IPS-18a (cell line): ENCODE measurements at regions not wholly inside any gene's neighbourhood (a gene's known extent, or its start where the extent isn't known, plus 50 kb on each side); places are given as distances from the start of the nearest gene placed in this dataset.

Experiments used
- H3K27ac ChIP-seq: one replicate; pipeline ENCODE4 v1.5.1; 2013; ENCODE audit warnings: low read length
- H3K27me3 ChIP-seq: one replicate; pipeline ENCODE4 v1.6.1; 2013; ENCODE audit warnings: mild to moderate bottlenecking, low read length; ENCODE audit not compliant: control insufficient read depth, insufficient read depth
- H3K36me3 ChIP-seq: one replicate; pipeline ENCODE4 v1.6.1; 2013; ENCODE audit warnings: low read depth, low read length; ENCODE audit not compliant: control insufficient read depth
- H3K4me1 ChIP-seq: one replicate; pipeline ENCODE4 v1.6.1; 2013; ENCODE audit warnings: low read depth, low read length; ENCODE audit not compliant: control insufficient read depth
- H3K4me3 ChIP-seq: one replicate; pipeline ENCODE4 v1.5.1; 2013; ENCODE audit warnings: low read length
- H3K9ac ChIP-seq: one replicate; pipeline ENCODE4 v1.6.1; 2013; ENCODE audit warnings: mild to moderate bottlenecking, low read length, moderate library complexity
- H3K9me3 ChIP-seq: one replicate; pipeline ENCODE4 v1.6.1; 2013; ENCODE audit warnings: low read depth, low read length; ENCODE audit not compliant: control insufficient read depth

DNA sequence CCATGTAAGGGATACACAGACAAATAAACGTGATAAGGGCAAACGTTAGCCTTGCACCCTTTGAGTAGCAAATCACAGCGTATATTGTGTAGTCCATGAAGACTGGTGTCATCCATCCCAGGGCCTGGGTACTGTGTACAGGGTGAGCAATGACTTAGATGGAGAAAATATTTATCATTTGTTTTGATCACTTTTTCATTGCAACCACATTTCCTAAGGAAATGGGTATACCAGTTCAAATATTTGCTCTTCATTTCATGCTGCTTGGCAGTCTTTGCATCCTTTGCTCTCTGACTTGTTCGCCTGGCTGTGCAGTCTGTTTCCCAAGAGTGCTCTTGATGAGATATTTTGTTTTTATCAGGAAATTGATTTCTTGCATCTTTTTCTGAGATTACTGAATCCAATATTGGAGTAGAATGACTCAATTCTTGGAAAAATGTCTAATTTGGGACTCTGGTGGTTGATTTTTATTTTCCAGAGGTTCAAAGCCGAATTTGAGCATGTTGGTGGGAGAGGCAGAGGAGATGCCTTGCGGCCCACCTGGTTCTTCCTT is 424.6 kb upstream of the SEMA6D start:
- Histone ChIP-seq H3K4me1 (peaks cover 3% of the 10 kb centered on the region), H3K4me3 (no peak overlapping the region), H3K27ac (no peak overlapping the region)

DNA sequence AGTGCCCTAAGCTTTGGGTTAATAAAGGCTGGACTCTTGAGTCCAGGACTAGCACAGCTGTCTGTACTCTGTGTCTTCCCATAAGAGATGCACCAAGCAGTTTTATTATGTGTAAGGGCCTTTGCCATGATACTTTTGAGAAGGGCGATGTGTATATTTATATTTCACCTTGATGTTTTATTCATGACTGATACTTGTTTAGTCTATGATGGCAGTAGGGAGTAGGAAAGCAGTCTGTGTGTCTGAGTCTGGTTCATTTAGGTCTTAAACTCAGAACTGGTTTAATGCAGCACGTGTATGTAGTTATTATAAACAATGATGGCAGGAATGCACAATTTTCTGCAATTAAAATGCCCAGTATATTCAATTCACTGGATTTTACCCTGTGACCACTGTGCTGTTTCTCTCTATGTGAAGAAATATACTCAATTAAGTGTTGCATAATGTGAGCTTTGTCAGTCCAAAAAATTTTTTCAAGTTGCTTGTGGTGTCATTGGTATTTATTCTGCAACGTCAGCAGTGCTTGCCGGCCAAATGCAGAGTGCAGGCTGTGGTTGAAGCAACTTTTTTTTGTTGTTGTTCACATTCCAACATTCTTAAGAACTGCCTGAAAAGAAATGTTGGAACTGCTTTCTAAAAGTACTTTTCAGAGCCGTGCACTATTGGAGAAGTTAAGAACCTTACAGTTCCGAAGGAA is 423.7 kb upstream of the SEMA6D start:
- no peaks in the 10 kb centered on the region for H3K27me3 ChIP-seq
- no peaks in the 10 kb centered on the region for H3K36me3 ChIP-seq
- H3K4me1 ChIP-seq = peaks cover 3% of the 10 kb centered on the region
- no peak overlapping the region for H3K27ac ChIP-seq
- no peak overlapping the region for H3K4me3 ChIP-seq
- no peak overlapping the region for H3K9ac ChIP-seq
- H3K9me3 ChIP-seq = no peaks in the 10 kb centered on the region

More for the DNA sequence above, 424.6 kb upstream of the SEMA6D start:
- H3K9ac ChIP-seq = no peak overlapping the region
- H3K36me3 ChIP-seq = no peaks in the 10 kb centered on the region
- no peaks in the 10 kb centered on the region for H3K9me3 ChIP-seq
- H3K27me3 ChIP-seq = no peaks in the 10 kb centered on the region

DNA sequence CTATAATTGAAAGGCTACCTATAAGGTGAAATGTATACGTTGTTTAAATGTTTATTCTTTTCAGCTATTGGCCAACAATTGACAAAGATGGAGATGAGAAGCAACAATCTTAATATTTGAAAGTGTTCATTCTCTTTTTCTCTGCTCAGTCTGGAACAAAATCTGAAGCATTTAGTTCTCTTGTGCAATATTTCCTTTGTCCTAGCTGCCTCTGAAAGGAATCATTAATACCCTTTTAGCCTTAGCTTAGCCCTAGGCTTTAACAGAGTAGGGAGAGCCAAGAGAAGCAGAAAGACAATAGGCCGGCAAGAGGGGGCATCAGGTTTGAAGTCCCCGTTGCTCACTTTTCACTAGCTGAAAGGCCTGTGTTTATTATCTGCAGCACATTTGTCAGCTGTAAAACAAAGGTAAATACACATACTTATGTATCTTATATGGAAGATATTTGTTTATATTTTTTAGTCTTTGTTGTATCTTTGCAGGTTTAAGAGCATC is 422.5 kb upstream of the SEMA6D start:
- Histone ChIP-seq H3K27ac (no peak overlapping the region), H3K27me3 (no peaks in the 10 kb centered on the region), H3K36me3 (no peaks in the 10 kb centered on the region), H3K9ac (no peak overlapping the region), H3K4me3 (no peak overlapping the region), H3K9me3 (no peaks in the 10 kb centered on the region), H3K4me1 (peaks cover 2% of the 10 kb centered on the region)

GRCh38 chr15:47296881-47297280 is 420.4 kb upstream of the SEMA6D start:
- Histone ChIP-seq H3K27ac (no peak overlapping the region), H3K36me3 (no peaks in the 10 kb centered on the region), H3K4me1 (peaks cover 5% of the 10 kb centered on the region), H3K27me3 (no peaks in the 10 kb centered on the region), H3K9ac (no peak overlapping the region), H3K4me3 (no peak overlapping the region), H3K9me3 (no peaks in the 10 kb centered on the region)

- Histone ChIP-seq H3K4me3 (no peak overlapping the region), H3K27me3 (no peaks in the 10 kb centered on the region), H3K4me1 (peaks cover 5% of the 10 kb centered on the region), H3K36me3 (no peaks in the 10 kb centered on the region), H3K9ac (no peak overlapping the region), H3K27ac (no peak overlapping the region), H3K9me3 (no peaks in the 10 kb centered on the region)
Measured at GRCh38 chr15:47299846-47300434, 417.4 kb upstream of the SEMA6D start.

DNA sequence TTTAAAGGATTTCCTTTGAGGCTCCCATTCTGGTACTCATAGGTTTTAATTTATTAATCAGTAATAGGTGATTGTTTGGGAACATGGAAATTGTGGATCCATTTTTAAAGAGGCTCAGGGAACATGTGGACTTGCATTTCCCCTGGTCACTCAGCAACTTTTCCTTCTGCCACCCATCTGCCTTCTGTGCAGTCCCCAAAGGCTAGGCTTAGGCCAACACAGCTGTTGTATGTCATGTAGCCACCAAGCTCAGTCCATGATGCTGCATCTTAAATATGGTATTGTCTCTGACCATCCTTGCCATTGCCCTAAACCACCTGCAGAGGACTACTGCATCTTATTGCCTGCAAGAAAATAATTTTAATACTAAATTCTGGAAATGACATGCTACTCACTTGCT is 416.7 kb upstream of the SEMA6D start:
- H3K27ac ChIP-seq = no peak overlapping the region

DNA sequence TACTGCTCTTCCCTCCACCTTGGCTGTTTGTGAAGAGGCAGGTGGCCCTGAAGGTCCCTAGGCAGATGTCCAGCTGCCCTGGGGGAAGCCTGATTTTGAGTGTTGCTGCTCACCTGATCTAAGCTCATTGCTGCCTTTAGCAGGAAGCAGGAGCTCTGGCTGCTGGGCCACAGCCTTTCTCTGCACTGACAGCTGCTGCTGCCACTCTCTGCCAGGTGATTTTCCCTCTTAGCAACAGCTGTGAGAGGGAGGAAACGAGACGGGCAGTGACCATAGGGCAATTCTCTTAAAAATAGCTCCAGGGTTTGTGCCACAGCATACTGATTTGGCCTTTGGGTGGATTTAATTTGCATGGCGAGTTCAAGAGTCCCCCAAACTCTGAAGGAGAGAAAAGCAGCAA is 415.8 kb upstream of the SEMA6D start:
- H3K27ac ChIP-seq = no peak overlapping the region
- H3K9me3 ChIP-seq = no peaks in the 10 kb centered on the region
- no peak overlapping the region for H3K4me3 ChIP-seq
- no peak overlapping the region for H3K9ac ChIP-seq
- peaks cover 5% of the 10 kb centered on the region for H3K4me1 ChIP-seq
- no peaks in the 10 kb centered on the region for H3K27me3 ChIP-seq
- no peaks in the 10 kb centered on the region for H3K36me3 ChIP-seq

More for the DNA sequence above, 416.7 kb upstream of the SEMA6D start:
- Histone ChIP-seq H3K27me3 (no peaks in the 10 kb centered on the region), H3K36me3 (no peaks in the 10 kb centered on the region), H3K9me3 (no peaks in the 10 kb centered on the region), H3K4me1 (peaks cover 5% of the 10 kb centered on the region), H3K9ac (no peak overlapping the region), H3K4me3 (no peak overlapping the region)

DNA sequence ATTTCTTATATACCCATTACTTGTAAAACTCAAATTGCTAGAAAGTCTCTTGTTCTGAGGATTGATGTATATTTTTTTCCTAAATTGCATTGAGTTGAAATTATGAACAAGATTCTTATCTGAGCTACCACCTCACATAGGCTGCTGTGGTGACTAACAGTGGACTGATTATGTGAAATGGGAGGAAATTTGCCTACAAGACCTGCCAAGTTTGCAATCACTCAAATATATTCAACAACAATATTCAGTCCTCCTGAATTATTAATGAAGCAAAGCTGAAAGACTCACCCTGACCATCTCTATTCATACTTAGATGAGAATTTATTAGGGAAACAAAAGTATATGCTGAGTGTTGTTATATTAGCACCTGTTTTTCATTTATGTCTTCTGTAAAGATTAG is 412.6 kb upstream of the SEMA6D start:
- H3K27me3 ChIP-seq = no peaks in the 10 kb centered on the region
- H3K36me3 ChIP-seq = no peaks in the 10 kb centered on the region
- H3K27ac ChIP-seq = no peak overlapping the region
- H3K9ac ChIP-seq = no peak overlapping the region
- peaks cover 5% of the 10 kb centered on the region for H3K4me1 ChIP-seq
- no peaks in the 10 kb centered on the region for H3K9me3 ChIP-seq
- H3K4me3 ChIP-seq = no peak overlapping the region

GRCh38 chr15:47312161-47312560 is 405.1 kb upstream of the SEMA6D start:
- Histone ChIP-seq H3K4me3 (no peak overlapping the region), H3K27ac (no peak overlapping the region), H3K9me3 (no peaks in the 10 kb centered on the region), H3K4me1 (no peaks in the 10 kb centered on the region), H3K27me3 (no peaks in the 10 kb centered on the region), H3K9ac (no peak overlapping the region), H3K36me3 (no peaks in the 10 kb centered on the region)

DNA sequence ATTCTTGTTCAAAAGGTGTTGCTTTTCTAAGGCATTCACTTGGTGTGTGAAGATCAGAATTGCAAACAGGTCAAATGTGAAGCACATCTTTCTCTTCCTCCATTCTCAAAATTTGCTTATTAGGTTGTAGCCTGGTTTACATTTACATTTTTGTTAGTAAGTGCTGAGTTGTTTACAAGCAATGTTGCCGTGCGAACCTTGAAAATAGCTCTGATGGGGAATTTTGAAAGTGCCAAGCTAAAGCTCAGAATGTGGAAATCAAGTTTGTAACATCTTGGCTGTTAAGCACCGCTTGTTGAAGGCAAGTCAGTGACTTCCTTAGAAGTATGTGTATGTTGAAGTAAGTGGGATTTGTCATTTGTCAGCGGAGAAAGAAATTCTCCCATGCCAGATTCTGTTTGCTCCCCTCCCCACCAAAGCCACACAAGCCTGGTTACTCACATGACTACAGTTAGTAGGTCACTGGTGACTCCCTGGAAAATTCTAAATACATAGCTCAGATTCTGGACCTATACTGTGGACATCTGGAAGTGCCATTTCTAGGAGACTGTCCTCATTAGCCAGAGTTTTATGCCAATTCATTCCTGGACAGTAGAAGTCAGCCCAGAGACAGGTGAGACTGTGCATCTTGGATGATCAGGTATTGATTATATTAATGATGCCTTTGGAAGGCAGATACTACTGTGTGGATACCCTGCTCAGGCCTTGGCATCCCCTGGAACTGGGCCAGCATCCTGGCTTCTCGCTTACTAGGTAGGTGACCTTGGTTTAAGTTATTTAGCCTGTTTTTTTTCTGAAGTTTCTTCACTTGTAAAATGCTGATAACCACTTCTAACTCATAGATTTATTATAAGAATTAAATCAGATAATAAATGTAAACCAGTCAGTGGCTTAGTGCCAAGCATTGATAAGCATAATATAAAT is 390.6 kb upstream of the SEMA6D start:
- Histone ChIP-seq H3K9me3 (no peaks in the 10 kb centered on the region), H3K36me3 (no peaks in the 10 kb centered on the region), H3K27ac (no peak overlapping the region)

GRCh38 chr15:47331829-47332393 is 385.4 kb upstream of the SEMA6D start:
- Histone ChIP-seq H3K9ac (no peak overlapping the region), H3K9me3 (no peaks in the 10 kb centered on the region), H3K27me3 (no peaks in the 10 kb centered on the region), H3K4me1 (no peaks in the 10 kb centered on the region), H3K27ac (no peak overlapping the region), H3K36me3 (no peaks in the 10 kb centered on the region), H3K4me3 (no peak overlapping the region)

More for the DNA sequence above, 390.6 kb upstream of the SEMA6D start:
- Histone ChIP-seq H3K9ac (no peak overlapping the region), H3K4me3 (no peak overlapping the region), H3K4me1 (peaks cover 13% of the 10 kb centered on the region), H3K27me3 (no peaks in the 10 kb centered on the region)
